Uterus (tissue), 2 donors: ENCODE measurements at regions not wholly inside any gene's neighbourhood (a gene's known extent, or its start where the extent isn't known, plus 50 kb on each side); places are given as distances from the start of the nearest gene placed in this dataset.
"Not testable (repeated sequence)": the region's sequence is repeated elsewhere in the genome, so short reads cannot be mapped to it uniquely, and the experiment has no call there.

Experiments
- POLR2A ChIP-seq, 2 donors: fragments of 450-650 bp; IDR thresholded peaks; one replicate each; pipeline ENCODE4 v1.6.1; 2016; ENCODE audit warnings: antibody characterized with exemption in 2 of 2, mild to moderate bottlenecking in 1 of 2, moderate library complexity in 1 of 2
- TF ChIP-seq, protein P1 (sequence below), 4 experiments: fragments of 200-600 bp in 2 of 4; fragments of 450-650 bp in 2 of 4; sonication (generic) in 2 of 4; IDR thresholded peaks; one replicate each; pipeline ENCODE4 v1.5.1; 2016 to 2019; ENCODE audit warnings: antibody characterized with exemption in 4 of 4, mild to moderate bottlenecking in 2 of 4, moderate library complexity in 1 of 4

DNA sequence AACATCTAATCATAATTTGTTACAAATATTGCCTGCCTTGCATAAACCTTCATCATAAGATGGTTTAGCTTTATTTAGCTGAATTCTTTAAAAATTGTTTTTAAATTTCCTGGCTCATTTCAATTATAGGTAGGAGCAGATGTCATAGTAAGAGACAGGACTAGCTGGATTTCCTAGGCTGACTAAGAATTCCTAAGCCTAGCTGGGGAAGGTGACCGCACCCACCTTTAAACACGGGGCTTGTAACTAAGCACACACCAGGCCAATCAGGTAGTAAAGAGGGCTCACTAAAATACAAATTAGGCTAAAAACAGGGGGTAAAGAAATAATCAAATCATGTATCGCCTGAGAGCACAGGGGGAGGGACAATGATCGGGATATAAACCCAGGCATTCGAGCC lies 96.6 kb upstream of the PRDM9 start:
- TF ChIP-seq, protein P1, sequence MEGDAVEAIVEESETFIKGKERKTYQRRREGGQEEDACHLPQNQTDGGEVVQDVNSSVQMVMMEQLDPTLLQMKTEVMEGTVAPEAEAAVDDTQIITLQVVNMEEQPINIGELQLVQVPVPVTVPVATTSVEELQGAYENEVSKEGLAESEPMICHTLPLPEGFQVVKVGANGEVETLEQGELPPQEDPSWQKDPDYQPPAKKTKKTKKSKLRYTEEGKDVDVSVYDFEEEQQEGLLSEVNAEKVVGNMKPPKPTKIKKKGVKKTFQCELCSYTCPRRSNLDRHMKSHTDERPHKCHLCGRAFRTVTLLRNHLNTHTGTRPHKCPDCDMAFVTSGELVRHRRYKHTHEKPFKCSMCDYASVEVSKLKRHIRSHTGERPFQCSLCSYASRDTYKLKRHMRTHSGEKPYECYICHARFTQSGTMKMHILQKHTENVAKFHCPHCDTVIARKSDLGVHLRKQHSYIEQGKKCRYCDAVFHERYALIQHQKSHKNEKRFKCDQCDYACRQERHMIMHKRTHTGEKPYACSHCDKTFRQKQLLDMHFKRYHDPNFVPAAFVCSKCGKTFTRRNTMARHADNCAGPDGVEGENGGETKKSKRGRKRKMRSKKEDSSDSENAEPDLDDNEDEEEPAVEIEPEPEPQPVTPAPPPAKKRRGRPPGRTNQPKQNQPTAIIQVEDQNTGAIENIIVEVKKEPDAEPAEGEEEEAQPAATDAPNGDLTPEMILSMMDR (IDR thresholded peaks at IDR 0.05): not testable (repeated sequence)
- not testable (repeated sequence) for TF ChIP-seq POLR2A (IDR thresholded peaks at IDR 0.05)
